ENCODE measurements at regions not wholly inside any gene's neighbourhood (a gene's known extent, or its start where the extent isn't known, plus 50 kb on each side); places are given as distances from the start of the nearest gene placed in this dataset.

DNA sequence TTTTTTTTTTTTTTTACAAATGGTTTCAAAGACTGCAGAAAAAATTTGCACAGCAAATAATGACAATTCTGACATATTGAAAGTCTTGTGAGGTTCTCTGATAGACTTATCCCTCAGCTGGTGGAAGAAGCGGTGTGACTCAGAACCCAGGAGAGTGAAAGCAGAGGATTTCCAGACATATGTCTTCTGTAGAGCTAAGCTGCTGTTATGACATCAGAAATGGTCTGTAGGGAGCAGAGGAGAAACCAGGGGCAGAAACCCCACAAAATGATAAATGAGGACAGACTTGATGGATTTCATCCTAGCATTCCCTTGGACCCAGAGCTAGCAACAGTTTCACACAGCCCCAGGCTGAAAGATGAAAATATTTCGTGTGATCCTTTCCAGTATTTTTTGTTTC, 582.6 kb downstream of the METTL15 start:
- peak; percentile 35 for DNase-seq
- in situ Hi-C loops (cut with MboI), result loop anchor here (10.0 kb wide), 1 partner anchor 986 kb away; the partner anchor contains the start of gene BDNF
- 65 to 85% methylated on average over 2 of the region's 2 CpGs for WGBS, 2 experiments (ENCODE audit: low coverage in 1 of 2, low lambda C conversion rate in 2 of 2, missing lambda C conversion rate in 2 of 2)

DNA sequence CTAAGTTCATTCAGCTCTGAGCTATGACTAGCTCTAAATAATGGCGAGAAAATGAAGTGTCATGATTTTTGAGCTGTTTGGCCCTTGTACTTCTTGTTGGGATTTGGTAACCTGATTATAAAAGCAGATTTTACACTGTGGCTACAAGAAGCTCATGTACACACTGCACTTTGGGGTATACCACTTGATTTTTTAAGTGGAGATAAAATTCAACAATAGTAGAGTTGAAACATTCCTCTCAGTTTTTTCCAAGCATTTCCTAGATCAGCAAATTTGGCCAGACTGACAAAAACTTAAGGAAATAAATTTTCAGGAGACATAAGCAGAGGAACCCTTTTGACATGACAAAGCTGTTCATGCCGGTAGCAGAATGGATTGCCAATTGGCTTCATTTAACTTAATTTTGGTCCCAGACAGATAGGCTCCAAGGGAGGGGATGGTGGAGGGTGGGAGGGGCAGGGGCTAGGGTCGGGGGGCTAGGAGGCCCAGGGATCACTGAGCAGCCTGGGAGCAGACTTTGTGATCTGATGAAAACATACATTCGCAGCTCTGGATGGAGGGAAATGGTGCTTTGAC, 575.9 kb downstream of the METTL15 start:
- no peaks in the 10 kb centered on the region for H3K79me2 ChIP-seq (ENCODE audit: insufficient read depth)
- no peak overlapping the region for H3K4me3 ChIP-seq
- H3K27me3 ChIP-seq (replicated peaks; ENCODE audit: insufficient read depth), result no peaks in the 10 kb centered on the region
- in situ Hi-C loops (cut with MboI), result no loop called here
- H3K4me1 ChIP-seq (ENCODE audit: insufficient read depth), result peaks cover 18% of the 10 kb centered on the region
- H2AFZ ChIP-seq, result no peak overlapping the region
- H3K9ac ChIP-seq, result no peak overlapping the region
- 43 to 50% methylated on average over 4 of the region's 4 CpGs for WGBS, 2 experiments (ENCODE audit: low coverage in 1 of 2, low lambda C conversion rate in 2 of 2, missing lambda C conversion rate in 2 of 2)
- no peak overlapping the region for H3K27ac ChIP-seq
- no peak for TF ChIP-seq EZH2phosphoT487 (IDR thresholded peaks at IDR 0.05; ENCODE audit: insufficient read depth, low read depth)
- H3K4me2 ChIP-seq (ENCODE audit: unreplicated experiment), result no peak overlapping the region
- no peaks in the 10 kb centered on the region for H3K9me3 ChIP-seq (ENCODE audit: low read depth)
- no peaks in the 10 kb centered on the region for H3K36me3 ChIP-seq (ENCODE audit: low read depth)
- peaks cover 21% of the 10 kb centered on the region for H3F3A ChIP-seq (ENCODE audit: insufficient read depth)
- DNase-seq, result no peak
- H4K20me1 ChIP-seq (ENCODE audit: insufficient read depth), result no peaks in the 10 kb centered on the region
- H3K9me2 ChIP-seq (ENCODE audit: insufficient read depth), result no peaks in the 10 kb centered on the region

More for the DNA sequence above, 582.6 kb downstream of the METTL15 start:
- Histone ChIP-seq H4K20me1 (ENCODE audit: insufficient read depth) (no peaks in the 10 kb centered on the region), H3K4me3 (no peak overlapping the region), H2AFZ (no peak overlapping the region), H3K36me3 (ENCODE audit: low read depth) (no peaks in the 10 kb centered on the region), H3K4me1 (ENCODE audit: insufficient read depth) (peaks cover 3% of the 10 kb centered on the region; the same call in 1 of the 2 replicates), H3K27ac (no peak overlapping the region), H3K79me2 (ENCODE audit: insufficient read depth) (no peaks in the 10 kb centered on the region), H3F3A (ENCODE audit: insufficient read depth) (no peaks in the 10 kb centered on the region), H3K27me3 (replicated peaks; ENCODE audit: insufficient read depth) (no peaks in the 10 kb centered on the region), H3K9me3 (ENCODE audit: low read depth) (no peaks in the 10 kb centered on the region), H3K9ac (no peak overlapping the region), H3K9me2 (ENCODE audit: insufficient read depth) (no peaks in the 10 kb centered on the region), H3K4me2 (ENCODE audit: unreplicated experiment) (no peak overlapping the region)
- no peak for TF ChIP-seq EZH2 (IDR thresholded peaks at IDR 0.05; ENCODE audit: insufficient read depth, poor library complexity, severe bottlenecking)
- TF ChIP-seq EZH2phosphoT487 (IDR thresholded peaks at IDR 0.05; ENCODE audit: insufficient read depth, low read depth), result no peak

DNA sequence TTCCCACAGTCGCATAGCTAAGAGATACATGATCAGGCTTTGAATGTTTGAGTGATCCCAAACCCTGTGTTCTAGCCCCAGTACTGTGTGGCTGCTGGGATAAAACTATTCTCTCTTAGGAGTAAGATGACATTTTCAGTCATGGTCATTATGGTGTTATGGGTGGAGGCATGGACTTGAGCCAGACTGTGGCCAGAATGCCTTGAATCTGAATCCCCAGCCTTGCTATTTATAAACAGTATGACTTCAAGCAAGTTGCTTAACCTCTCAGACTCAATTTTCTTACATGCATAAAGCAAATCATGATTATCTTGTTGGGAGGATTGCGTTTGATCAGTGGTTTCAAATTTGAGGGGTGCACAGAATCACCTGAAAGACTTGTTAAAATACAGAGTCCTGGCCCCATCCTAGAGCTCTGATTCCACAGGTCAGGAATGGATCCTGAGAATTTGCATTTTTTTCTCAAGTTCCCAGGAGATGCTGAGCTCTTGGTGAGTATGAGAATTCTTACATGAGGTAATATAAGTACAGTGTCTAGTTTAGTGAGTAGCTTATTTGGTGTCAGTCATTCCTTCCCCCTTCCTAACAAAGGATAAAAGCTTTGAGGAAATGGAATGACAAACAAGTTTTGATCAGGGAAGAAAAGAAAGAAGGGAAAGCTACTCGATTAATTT, 571.7 kb downstream of the METTL15 start:
- peaks cover 32% of the 10 kb centered on the region for H3F3A ChIP-seq (ENCODE audit: insufficient read depth)
- 0 out of 2 replicates have a peak, but pooled peaks cover 4% of the 10 kb centered on the region for H3K9me2 ChIP-seq (ENCODE audit: insufficient read depth)
- H3K4me1 ChIP-seq (ENCODE audit: insufficient read depth), result peaks cover 25% of the 10 kb centered on the region
- no peaks in the 10 kb centered on the region for H3K79me2 ChIP-seq (ENCODE audit: insufficient read depth)
- no peaks in the 10 kb centered on the region for H3K36me3 ChIP-seq (ENCODE audit: low read depth)
- H3K4me2 ChIP-seq (ENCODE audit: unreplicated experiment), result peak overlapping the region; percentile 46
- H3K4me3 ChIP-seq, result 0 out of 2 replicates have a peak overlapping the region, but pooled peaks have one; percentile 8
- TF ChIP-seq EZH2 (IDR thresholded peaks at IDR 0.05; ENCODE audit: insufficient read depth, poor library complexity, severe bottlenecking) (no peak), EZH2phosphoT487 (IDR thresholded peaks at IDR 0.05; ENCODE audit: insufficient read depth, low read depth) (no peak)
- DNase-seq, result peak; percentile 92
- in situ Hi-C loops (cut with MboI), result loop anchor here (10.0 kb wide), 1 partner anchor 965 kb away; no protein-coding TSS in a partner anchor
- H4K20me1 ChIP-seq (ENCODE audit: insufficient read depth), result no peaks in the 10 kb centered on the region
- no peaks in the 10 kb centered on the region for H3K27me3 ChIP-seq (replicated peaks; ENCODE audit: insufficient read depth)
- H2AFZ ChIP-seq, result peak overlapping the region; percentile 43
- H3K9ac ChIP-seq, result peak overlapping the region; percentile 32; the same call in 1 of the 2 replicates
- WGBS, 2 experiments (ENCODE audit: low coverage in 1 of 2, low lambda C conversion rate in 2 of 2, missing lambda C conversion rate in 2 of 2), result 75 to 82% methylated on average over 3 of the region's 3 CpGs
- no peaks in the 10 kb centered on the region for H3K9me3 ChIP-seq (ENCODE audit: low read depth)
- H3K27ac ChIP-seq, result peak overlapping the region; percentile 74

DNA sequence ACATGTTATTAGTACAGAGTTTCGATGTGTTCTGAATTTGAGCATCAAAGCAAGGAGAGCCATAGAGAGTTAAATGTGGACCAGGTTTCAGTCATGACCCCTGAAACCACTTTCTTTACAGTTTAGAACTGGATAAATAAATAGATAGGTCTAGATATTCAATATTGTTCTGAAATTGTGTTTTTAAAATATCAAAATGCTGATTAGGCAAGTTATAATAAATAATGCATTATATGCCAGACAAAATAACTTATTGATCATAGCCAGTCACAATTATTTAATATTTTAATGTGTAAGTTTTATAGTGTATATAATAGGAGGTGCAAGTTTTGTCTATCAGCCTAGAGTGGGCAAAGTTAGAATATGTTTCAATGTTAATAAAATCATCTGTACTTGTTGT, 569.5 kb downstream of the METTL15 start:
- Histone ChIP-seq H3K4me2 (ENCODE audit: unreplicated experiment) (no peak overlapping the region), H2AFZ (no peak overlapping the region), H3K27ac (no peak overlapping the region), H3K27me3 (replicated peaks; ENCODE audit: insufficient read depth) (no peaks in the 10 kb centered on the region), H3K36me3 (ENCODE audit: low read depth) (no peaks in the 10 kb centered on the region), H3K79me2 (ENCODE audit: insufficient read depth) (no peaks in the 10 kb centered on the region), H3F3A (ENCODE audit: insufficient read depth) (peaks cover 50% of the 10 kb centered on the region), H3K9me3 (ENCODE audit: low read depth) (no peaks in the 10 kb centered on the region), H3K9me2 (ENCODE audit: insufficient read depth) (0 out of 2 replicates have a peak, but pooled peaks cover 4% of the 10 kb centered on the region), H3K4me1 (ENCODE audit: insufficient read depth) (peaks cover 43% of the 10 kb centered on the region), H3K9ac (no peak overlapping the region), H4K20me1 (ENCODE audit: insufficient read depth) (no peaks in the 10 kb centered on the region), H3K4me3 (no peak overlapping the region)
- in situ Hi-C loops (cut with MboI), result loop anchor here (10.0 kb wide), 1 partner anchor 963 kb away; no protein-coding TSS in a partner anchor
- no peak for DNase-seq
- 79 to 88% methylated on average over 1 of the region's 1 CpG for WGBS, 2 experiments (ENCODE audit: low coverage in 1 of 2, low lambda C conversion rate in 2 of 2, missing lambda C conversion rate in 2 of 2)
- TF ChIP-seq EZH2phosphoT487 (IDR thresholded peaks at IDR 0.05; ENCODE audit: insufficient read depth, low read depth), result no peak
- no peak for TF ChIP-seq EZH2 (IDR thresholded peaks at IDR 0.05; ENCODE audit: insufficient read depth, poor library complexity, severe bottlenecking)
